ENCODE measurements at regions not wholly inside any gene's neighbourhood (a gene's known extent, or its start where the extent isn't known, plus 50 kb on each side); places are given as distances from the start of the nearest gene placed in this dataset.

DNA sequence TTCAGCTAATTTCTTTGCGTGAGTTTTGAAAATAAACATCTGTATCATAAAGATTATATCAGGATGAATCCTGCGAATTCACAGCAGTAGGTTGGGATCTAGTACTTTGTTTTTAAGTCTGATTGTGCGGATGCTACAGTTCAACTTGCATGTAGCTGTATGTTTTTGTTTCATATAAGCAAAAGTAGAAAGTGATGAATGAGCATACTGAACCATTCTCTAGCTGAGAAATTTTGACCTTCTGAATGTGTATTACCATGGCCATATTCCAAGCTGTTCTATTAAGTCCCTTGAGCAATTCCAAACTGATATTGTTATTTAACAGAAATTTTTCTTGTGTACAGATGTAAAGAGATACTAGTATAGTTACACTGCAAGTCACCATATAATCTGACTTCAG is 358.8 kb upstream of the MEOX2 start (continued):
- TF ChIP-seq, protein P1, sequence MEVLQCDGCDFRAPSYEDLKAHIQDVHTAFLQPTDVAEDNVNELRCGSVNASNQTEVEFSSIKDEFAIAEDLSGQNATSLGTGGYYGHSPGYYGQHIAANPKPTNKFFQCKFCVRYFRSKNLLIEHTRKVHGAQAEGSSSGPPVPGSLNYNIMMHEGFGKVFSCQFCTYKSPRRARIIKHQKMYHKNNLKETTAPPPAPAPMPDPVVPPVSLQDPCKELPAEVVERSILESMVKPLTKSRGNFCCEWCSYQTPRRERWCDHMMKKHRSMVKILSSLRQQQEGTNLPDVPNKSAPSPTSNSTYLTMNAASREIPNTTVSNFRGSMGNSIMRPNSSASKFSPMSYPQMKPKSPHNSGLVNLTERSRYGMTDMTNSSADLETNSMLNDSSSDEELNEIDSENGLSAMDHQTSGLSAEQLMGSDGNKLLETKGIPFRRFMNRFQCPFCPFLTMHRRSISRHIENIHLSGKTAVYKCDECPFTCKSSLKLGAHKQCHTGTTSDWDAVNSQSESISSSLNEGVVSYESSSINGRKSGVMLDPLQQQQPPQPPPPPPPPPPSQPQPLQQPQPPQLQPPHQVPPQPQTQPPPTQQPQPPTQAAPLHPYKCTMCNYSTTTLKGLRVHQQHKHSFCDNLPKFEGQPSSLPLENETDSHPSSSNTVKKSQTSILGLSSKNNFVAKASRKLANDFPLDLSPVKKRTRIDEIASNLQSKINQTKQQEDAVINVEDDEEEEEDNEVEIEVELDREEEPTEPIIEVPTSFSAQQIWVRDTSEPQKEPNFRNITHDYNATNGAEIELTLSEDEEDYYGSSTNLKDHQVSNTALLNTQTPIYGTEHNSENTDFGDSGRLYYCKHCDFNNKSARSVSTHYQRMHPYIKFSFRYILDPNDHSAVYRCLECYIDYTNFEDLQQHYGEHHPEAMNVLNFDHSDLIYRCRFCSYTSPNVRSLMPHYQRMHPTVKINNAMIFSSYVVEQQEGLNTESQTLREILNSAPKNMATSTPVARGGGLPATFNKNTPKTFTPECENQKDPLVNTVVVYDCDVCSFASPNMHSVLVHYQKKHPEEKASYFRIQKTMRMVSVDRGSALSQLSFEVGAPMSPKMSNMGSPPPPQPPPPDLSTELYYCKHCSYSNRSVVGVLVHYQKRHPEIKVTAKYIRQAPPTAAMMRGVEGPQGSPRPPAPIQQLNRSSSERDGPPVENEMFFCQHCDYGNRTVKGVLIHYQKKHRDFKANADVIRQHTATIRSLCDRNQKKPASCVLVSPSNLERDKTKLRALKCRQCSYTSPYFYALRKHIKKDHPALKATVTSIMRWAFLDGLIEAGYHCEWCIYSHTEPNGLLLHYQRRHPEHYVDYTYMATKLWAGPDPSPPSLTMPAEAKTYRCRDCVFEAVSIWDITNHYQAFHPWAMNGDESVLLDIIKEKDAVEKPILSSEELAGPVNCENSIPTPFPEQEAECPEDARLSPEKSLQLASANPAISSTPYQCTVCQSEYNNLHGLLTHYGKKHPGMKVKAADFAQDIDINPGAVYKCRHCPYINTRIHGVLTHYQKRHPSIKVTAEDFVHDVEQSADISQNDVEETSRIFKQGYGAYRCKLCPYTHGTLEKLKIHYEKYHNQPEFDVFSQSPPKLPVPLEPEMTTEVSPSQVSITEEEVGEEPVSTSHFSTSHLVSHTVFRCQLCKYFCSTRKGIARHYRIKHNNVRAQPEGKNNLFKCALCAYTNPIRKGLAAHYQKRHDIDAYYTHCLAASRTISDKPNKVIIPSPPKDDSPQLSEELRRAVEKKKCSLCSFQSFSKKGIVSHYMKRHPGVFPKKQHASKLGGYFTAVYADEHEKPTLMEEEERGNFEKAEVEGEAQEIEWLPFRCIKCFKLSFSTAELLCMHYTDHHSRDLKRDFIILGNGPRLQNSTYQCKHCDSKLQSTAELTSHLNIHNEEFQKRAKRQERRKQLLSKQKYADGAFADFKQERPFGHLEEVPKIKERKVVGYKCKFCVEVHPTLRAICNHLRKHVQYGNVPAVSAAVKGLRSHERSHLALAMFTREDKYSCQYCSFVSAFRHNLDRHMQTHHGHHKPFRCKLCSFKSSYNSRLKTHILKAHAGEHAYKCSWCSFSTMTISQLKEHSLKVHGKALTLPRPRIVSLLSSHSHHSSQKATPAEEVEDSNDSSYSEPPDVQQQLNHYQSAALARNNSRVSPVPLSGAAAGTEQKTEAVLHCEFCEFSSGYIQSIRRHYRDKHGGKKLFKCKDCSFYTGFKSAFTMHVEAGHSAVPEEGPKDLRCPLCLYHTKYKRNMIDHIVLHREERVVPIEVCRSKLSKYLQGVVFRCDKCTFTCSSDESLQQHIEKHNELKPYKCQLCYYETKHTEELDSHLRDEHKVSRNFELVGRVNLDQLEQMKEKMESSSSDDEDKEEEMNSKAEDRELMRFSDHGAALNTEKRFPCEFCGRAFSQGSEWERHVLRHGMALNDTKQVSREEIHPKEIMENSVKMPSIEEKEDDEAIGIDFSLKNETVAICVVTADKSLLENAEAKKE (CRISPR knock-in tag; IDR thresholded peaks at IDR 0.05): no peak
- no peak for TF ChIP-seq POLR2AphosphoS5 (IDR thresholded peaks at IDR 0.05; ENCODE audit: low read depth)

DNA sequence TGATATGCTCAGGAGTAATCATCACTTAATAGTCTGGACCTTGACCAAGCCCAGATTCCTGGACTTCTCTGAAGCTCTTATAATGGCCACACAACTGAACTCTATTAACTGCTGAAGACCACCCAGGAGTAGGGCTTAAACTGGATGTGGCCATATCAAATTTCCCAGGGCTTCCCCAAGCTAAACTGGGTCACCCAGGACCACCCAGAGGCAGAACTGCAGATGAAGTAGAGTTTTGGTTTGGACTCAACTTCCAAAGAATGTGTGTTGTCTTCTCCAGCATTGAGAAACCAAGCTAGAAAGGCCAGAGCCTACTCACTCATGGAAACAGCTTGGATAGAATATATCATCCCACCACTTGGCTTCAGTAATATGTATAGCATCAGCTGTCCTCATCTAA is 358.2 kb upstream of the MEOX2 start:
- no peaks in the 10 kb centered on the region for H3K79me2 ChIP-seq (replicated peaks; ENCODE audit: insufficient read depth)
- Mint-ChIP-seq H3K9me3 (no peaks in the 10 kb centered on the region), H3K27ac (no peak overlapping the region), H3K4me1 (no peaks in the 10 kb centered on the region), H3K27me3 (ENCODE audit: insufficient read depth, low read depth, poor library complexity) (peaks cover 1% of the 10 kb centered on the region), H3K36me3 (ENCODE audit: low read depth) (no peaks in the 10 kb centered on the region), H3K4me3 (no peak overlapping the region)
- ATAC-seq (no peak), DNase-seq (ENCODE audit: low spot score) (no peak)
- TF ChIP-seq EZH2 (IDR thresholded peaks at IDR 0.05; ENCODE audit: low read depth, unreplicated experiment) (no peak), POLR2AphosphoS5 (IDR thresholded peaks at IDR 0.05; ENCODE audit: low read depth) (no peak), NANOG (IDR thresholded peaks at IDR 0.05; ENCODE audit: borderline replicate concordance) (no peak), EZH2phosphoT487 (IDR thresholded peaks at IDR 0.05; ENCODE audit: unreplicated experiment) (no peak), JUNB (IDR thresholded peaks at IDR 0.05; ENCODE audit: unreplicated experiment) (no peak)
- TF ChIP-seq, protein P2, sequence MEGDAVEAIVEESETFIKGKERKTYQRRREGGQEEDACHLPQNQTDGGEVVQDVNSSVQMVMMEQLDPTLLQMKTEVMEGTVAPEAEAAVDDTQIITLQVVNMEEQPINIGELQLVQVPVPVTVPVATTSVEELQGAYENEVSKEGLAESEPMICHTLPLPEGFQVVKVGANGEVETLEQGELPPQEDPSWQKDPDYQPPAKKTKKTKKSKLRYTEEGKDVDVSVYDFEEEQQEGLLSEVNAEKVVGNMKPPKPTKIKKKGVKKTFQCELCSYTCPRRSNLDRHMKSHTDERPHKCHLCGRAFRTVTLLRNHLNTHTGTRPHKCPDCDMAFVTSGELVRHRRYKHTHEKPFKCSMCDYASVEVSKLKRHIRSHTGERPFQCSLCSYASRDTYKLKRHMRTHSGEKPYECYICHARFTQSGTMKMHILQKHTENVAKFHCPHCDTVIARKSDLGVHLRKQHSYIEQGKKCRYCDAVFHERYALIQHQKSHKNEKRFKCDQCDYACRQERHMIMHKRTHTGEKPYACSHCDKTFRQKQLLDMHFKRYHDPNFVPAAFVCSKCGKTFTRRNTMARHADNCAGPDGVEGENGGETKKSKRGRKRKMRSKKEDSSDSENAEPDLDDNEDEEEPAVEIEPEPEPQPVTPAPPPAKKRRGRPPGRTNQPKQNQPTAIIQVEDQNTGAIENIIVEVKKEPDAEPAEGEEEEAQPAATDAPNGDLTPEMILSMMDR (conservative IDR thresholded peaks at IDR 0.05; ENCODE audit: low read depth in 2 of 2): no peak
- TF ChIP-seq, protein P3, sequence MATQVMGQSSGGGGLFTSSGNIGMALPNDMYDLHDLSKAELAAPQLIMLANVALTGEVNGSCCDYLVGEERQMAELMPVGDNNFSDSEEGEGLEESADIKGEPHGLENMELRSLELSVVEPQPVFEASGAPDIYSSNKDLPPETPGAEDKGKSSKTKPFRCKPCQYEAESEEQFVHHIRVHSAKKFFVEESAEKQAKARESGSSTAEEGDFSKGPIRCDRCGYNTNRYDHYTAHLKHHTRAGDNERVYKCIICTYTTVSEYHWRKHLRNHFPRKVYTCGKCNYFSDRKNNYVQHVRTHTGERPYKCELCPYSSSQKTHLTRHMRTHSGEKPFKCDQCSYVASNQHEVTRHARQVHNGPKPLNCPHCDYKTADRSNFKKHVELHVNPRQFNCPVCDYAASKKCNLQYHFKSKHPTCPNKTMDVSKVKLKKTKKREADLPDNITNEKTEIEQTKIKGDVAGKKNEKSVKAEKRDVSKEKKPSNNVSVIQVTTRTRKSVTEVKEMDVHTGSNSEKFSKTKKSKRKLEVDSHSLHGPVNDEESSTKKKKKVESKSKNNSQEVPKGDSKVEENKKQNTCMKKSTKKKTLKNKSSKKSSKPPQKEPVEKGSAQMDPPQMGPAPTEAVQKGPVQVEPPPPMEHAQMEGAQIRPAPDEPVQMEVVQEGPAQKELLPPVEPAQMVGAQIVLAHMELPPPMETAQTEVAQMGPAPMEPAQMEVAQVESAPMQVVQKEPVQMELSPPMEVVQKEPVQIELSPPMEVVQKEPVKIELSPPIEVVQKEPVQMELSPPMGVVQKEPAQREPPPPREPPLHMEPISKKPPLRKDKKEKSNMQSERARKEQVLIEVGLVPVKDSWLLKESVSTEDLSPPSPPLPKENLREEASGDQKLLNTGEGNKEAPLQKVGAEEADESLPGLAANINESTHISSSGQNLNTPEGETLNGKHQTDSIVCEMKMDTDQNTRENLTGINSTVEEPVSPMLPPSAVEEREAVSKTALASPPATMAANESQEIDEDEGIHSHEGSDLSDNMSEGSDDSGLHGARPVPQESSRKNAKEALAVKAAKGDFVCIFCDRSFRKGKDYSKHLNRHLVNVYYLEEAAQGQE (IDR thresholded peaks at IDR 0.05; ENCODE audit: unreplicated experiment): no peak
- no peak overlapping the region for H2AFZ ChIP-seq
- no peaks in the 10 kb centered on the region for H3K36me3 ChIP-seq (ENCODE audit: insufficient read depth)
- no peak overlapping the region for H3K4me2 ChIP-seq
- peaks cover 6% of the 10 kb centered on the region; the same call in 1 of the 2 replicates for H3K9me2 ChIP-seq (ENCODE audit: insufficient read depth)
- H3K27ac ChIP-seq (ENCODE audit: low read depth): no peak overlapping the region
- H3F3A ChIP-seq (replicated peaks; ENCODE audit: low read depth): no peaks in the 10 kb centered on the region
- H3K4me1 ChIP-seq (ENCODE audit: insufficient read depth): no peaks in the 10 kb centered on the region
- H4K20me1 ChIP-seq (replicated peaks; ENCODE audit: insufficient read depth): no peaks in the 10 kb centered on the region
- no peaks in the 10 kb centered on the region for H3K27me3 ChIP-seq (ENCODE audit: insufficient read depth)
- H3K4me3 ChIP-seq: no peak overlapping the region

All from GM23338 (cell line).